ENCODE measurements at regions not wholly inside any gene's neighbourhood (a gene's known extent, or its start where the extent isn't known, plus 50 kb on each side); places are given as distances from the start of the nearest gene placed in this dataset.

DNA sequence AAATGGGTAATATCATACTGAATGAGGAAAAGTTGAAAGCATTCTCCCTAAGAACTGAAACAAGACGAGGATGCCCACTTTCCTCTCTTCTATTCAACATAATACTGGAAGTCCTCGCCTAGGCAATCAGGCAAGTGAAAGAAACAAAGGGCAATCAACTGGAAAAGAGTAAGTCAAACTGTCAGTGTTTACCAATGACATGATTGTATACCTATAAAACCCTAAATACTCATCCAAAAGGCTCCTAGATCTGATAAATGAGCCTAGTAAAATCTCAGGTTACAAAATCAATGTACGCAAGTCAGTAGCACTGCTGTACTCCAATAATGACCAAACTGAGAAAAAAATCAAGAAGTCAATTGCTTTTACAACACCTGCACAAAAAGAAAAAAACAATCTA is 575.8 kb upstream of the PRMT6 start:
- H3K27me3 ChIP-seq (ENCODE audit: control insufficient read depth, insufficient read depth, low read length): no peaks in the 10 kb centered on the region
- H3K4me3 ChIP-seq (ENCODE audit: low read depth in 2 of 2, low read length in 2 of 2): no peak overlapping the region
- no peak for ATAC-seq
- in situ Hi-C loops (cut with HindIII; ENCODE audit: low pct_unique_long_range_greater_than_20kb, low sequenced_read_pairs) (no loop called here), intact Hi-C loops (cut with micrococcal nuclease; ENCODE audit: unreplicated experiment) (no loop called here)
- no peak overlapping the region for H3K27ac ChIP-seq (ENCODE audit: low read length)
- DNase-seq (ENCODE audit: low read depth, low spot score): no peak
- POLR2A ChIA-PET: no interaction called here
- H3K36me3 ChIP-seq (ENCODE audit: control insufficient read depth, insufficient read depth, low read length): no peaks in the 10 kb centered on the region
- BruUV-seq (replicated peaks): no TSS peak
- no peaks in the 10 kb centered on the region for H3K9me3 ChIP-seq (ENCODE audit: control insufficient read depth, insufficient read depth, low read depth, low read length)
- CTCF ChIA-PET: no interaction called here
- H3K4me1 ChIP-seq (ENCODE audit: control insufficient read depth, insufficient read depth, low read length): no peaks in the 10 kb centered on the region
- TF ChIP-seq REST (IDR thresholded peaks at IDR 0.05; ENCODE audit: insufficient read depth in 1 of 2, low read depth in 2 of 2, low read length in 1 of 2) (no peak), TCF7L2 (IDR thresholded peaks at IDR 0.05; ENCODE audit: low read depth, low read length) (no peak), POLR2AphosphoS5 (IDR thresholded peaks at IDR 0.05; ENCODE audit: low read depth, low read length) (no peak), SIN3A (IDR thresholded peaks at IDR 0.05; ENCODE audit: borderline replicate concordance, insufficient read depth, low read depth, low read length) (no peak)
- TF ChIP-seq, protein P1, sequence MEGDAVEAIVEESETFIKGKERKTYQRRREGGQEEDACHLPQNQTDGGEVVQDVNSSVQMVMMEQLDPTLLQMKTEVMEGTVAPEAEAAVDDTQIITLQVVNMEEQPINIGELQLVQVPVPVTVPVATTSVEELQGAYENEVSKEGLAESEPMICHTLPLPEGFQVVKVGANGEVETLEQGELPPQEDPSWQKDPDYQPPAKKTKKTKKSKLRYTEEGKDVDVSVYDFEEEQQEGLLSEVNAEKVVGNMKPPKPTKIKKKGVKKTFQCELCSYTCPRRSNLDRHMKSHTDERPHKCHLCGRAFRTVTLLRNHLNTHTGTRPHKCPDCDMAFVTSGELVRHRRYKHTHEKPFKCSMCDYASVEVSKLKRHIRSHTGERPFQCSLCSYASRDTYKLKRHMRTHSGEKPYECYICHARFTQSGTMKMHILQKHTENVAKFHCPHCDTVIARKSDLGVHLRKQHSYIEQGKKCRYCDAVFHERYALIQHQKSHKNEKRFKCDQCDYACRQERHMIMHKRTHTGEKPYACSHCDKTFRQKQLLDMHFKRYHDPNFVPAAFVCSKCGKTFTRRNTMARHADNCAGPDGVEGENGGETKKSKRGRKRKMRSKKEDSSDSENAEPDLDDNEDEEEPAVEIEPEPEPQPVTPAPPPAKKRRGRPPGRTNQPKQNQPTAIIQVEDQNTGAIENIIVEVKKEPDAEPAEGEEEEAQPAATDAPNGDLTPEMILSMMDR (IDR thresholded peaks at IDR 0.05): no peak

- Histone ChIP-seq H3K9me3 (ENCODE audit: control insufficient read depth, insufficient read depth, low read depth, low read length) (no peaks in the 10 kb centered on the region), H3K27ac (ENCODE audit: low read length) (no peak overlapping the region), H3K4me1 (ENCODE audit: control insufficient read depth, insufficient read depth, low read length) (no peaks in the 10 kb centered on the region), H3K27me3 (ENCODE audit: control insufficient read depth, insufficient read depth, low read length) (no peaks in the 10 kb centered on the region), H3K4me3 (ENCODE audit: low read depth in 2 of 2, low read length in 2 of 2) (no peak overlapping the region), H3K36me3 (ENCODE audit: control insufficient read depth, insufficient read depth, low read length) (no peaks in the 10 kb centered on the region)
- no TSS peak for BruUV-seq (replicated peaks)
- intact Hi-C loops (cut with micrococcal nuclease; ENCODE audit: unreplicated experiment) (no loop called here), in situ Hi-C loops (cut with HindIII; ENCODE audit: low pct_unique_long_range_greater_than_20kb, low sequenced_read_pairs) (no loop called here)
- ChIA-PET CTCF (no interaction called here), POLR2A (no interaction called here)
- TF ChIP-seq POLR2AphosphoS5 (IDR thresholded peaks at IDR 0.05; ENCODE audit: low read depth, low read length): no peak
- TF ChIP-seq REST (IDR thresholded peaks at IDR 0.05; ENCODE audit: insufficient read depth in 1 of 2, low read depth in 2 of 2, low read length in 1 of 2): no peak
- DNase-seq (ENCODE audit: low read depth, low spot score) (no peak), ATAC-seq (no peak)
Observed at GRCh38 chr1:106492880-106493279, 563.6 kb upstream of the PRMT6 start.

Data from Panc1 (cell line).